ENCODE measurements at regions not wholly inside any gene's neighbourhood (a gene's known extent, or its start where the extent isn't known, plus 50 kb on each side); places are given as distances from the start of the nearest gene placed in this dataset.

DNA sequence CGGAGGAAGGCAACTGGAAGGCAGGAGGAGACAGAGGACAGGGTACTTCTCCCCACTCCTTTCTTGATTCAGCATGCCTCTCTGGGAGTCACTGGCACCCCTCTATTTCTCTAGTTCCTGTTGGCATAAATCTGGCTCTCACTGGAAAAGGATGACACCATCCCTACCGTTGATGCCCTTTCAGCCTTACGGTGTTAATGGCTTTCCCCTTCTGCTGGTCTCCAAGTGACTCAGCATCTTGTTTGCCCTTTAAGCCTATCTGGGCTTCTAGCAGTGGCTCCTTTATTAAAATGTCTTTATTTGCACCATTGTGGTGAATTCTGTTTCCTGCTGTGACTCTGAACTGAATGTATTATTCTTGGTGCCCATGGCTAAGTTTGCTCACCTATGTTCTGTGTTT, 227.3 kb upstream of the GLRA1 start:
- TF ChIP-seq CTCF (IDR thresholded peaks at IDR 0.05), result no peak
- intact Hi-C loops (cut with DNase I), result no loop called here
- Histone ChIP-seq H3K27me3 (no peaks in the 10 kb centered on the region), H3K9me3 (peaks cover 0 to 8% of the 10 kb centered on the region in 2 donors), H3K4me3 (no peak overlapping the region), H3K27ac (no peak overlapping the region), H3K36me3 (no peaks in the 10 kb centered on the region), H3K4me1 (no peaks in the 10 kb centered on the region)
- ATAC-seq, result no peak
- no peak for DNase-seq

GRCh38 chr5:152151113-152151512, 226.5 kb upstream of the GLRA1 start:
- ATAC-seq (no peak), DNase-seq (no peak)
- H3K27me3 ChIP-seq, result no peaks in the 10 kb centered on the region
- TF ChIP-seq CTCF (IDR thresholded peaks at IDR 0.05), result no peak
- no peak overlapping the region for H3K4me3 ChIP-seq
- no peaks in the 10 kb centered on the region for H3K36me3 ChIP-seq
- intact Hi-C loops (cut with DNase I), result no loop called here
- H3K9me3 ChIP-seq, result peaks cover 0 to 8% of the 10 kb centered on the region in 2 donors
- H3K4me1 ChIP-seq, result no peaks in the 10 kb centered on the region
- H3K27ac ChIP-seq, result no peak overlapping the region

DNA sequence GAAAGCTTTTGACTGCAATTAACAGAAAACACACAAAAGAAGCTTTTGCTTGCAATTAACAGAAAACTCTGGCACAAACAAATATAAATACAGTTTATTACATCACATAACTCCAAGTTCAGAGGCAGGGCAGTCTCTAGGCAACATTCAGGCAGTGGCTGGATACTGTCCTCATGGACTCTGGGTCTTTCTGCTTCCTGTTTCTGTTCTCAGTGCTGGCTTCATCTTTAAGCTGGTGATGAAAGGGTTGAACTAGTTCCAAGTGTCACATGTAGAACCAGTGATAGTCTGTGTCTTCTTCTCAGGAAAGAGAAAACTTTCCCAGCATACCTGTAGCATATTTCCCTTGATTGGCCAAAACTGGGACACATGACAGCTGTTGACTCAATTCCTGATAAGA, 222.6 kb upstream of the GLRA1 start:
- Histone ChIP-seq H3K36me3 (no peaks in the 10 kb centered on the region), H3K4me1 (no peaks in the 10 kb centered on the region), H3K27me3 (no peaks in the 10 kb centered on the region), H3K27ac (no peak overlapping the region), H3K4me3 (no peak overlapping the region), H3K9me3 (no peaks in the 10 kb centered on the region)
- intact Hi-C loops (cut with DNase I), result no loop called here
- ATAC-seq (no peak), DNase-seq (peak in 2 of 4 donors; percentile 12 to 52)
- TF ChIP-seq CTCF (IDR thresholded peaks at IDR 0.05), result no peak

GRCh38 chr5:152146566-152146965, 221.9 kb upstream of the GLRA1 start:
- Histone ChIP-seq H3K27ac (no peak overlapping the region), H3K4me3 (no peak overlapping the region), H3K36me3 (no peaks in the 10 kb centered on the region), H3K9me3 (no peaks in the 10 kb centered on the region), H3K27me3 (no peaks in the 10 kb centered on the region), H3K4me1 (no peaks in the 10 kb centered on the region)
- no peak for TF ChIP-seq CTCF (IDR thresholded peaks at IDR 0.05)
- DNase-seq (no peak), ATAC-seq (no peak)
- intact Hi-C loops (cut with DNase I), result no loop called here

DNA sequence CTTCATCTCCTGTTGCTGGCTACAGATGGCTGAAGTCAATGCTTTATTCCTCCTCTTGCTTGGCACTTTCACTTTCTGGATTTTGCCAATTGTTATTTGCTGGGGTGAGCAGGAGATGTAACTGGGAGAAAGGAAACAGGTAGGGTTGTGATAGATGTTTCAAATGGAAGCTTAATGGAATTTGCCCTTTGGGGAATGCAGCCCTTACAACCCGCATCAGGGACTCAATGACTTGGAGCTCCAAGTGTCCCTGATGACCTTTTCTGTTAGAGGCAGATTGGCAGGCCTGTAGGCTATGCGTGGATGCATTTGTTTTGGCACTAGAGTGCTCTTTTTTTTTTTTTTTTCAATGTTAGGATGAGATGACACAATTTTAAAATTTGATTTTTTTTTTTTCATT, 219.9 kb upstream of the GLRA1 start:
- ATAC-seq (no peak), DNase-seq (no peak)
- no peaks in the 10 kb centered on the region for H3K36me3 ChIP-seq
- no peak for TF ChIP-seq CTCF (IDR thresholded peaks at IDR 0.05)
- intact Hi-C loops (cut with DNase I), result loop anchor here in 1 of 2 donors (5.0 kb wide), 1 partner anchor 317 kb away; no protein-coding TSS in a partner anchor
- H3K4me1 ChIP-seq, result no peaks in the 10 kb centered on the region
- no peak overlapping the region for H3K4me3 ChIP-seq
- H3K9me3 ChIP-seq, result no peaks in the 10 kb centered on the region
- H3K27me3 ChIP-seq, result no peaks in the 10 kb centered on the region
- no peak overlapping the region for H3K27ac ChIP-seq

Data from left lung (tissue), 4 donors.